WTC11 (cell line): ENCODE measurements at regions not wholly inside any gene's neighbourhood (a gene's known extent, or its start where the extent isn't known, plus 50 kb on each side); places are given as distances from the start of the nearest gene placed in this dataset.

Source experiments
- CREB1 ChIP-seq: sonication (generic); formaldehyde crosslinking; IDR thresholded peaks from 2 replicates; pipeline ENCODE4 v1.8.0; 2023; ENCODE audit warnings: mild to moderate bottlenecking, missing genetic modification reagents
- ETV6 ChIP-seq: sonication (generic); formaldehyde crosslinking; IDR thresholded peaks from 2 replicates; pipeline ENCODE4 v1.8.1; 2022; ENCODE audit warnings: mild to moderate bottlenecking, missing genetic modification reagents
- GRHL2 ChIP-seq: fragments of 250-450 bp; sonication (Bioruptor Pico); IDR thresholded peaks from 2 replicates; pipeline ENCODE4 v1.8.0; 2022; ENCODE audit warnings: mild to moderate bottlenecking, moderate library complexity; ENCODE audit not compliant: insufficient replicate concordance, severe bottlenecking
- IRF1 ChIP-seq: sonication (generic); formaldehyde crosslinking; IDR thresholded peaks from 2 replicates; pipeline ENCODE4 v1.8.0; 2023; ENCODE audit warnings: missing genetic modification reagents
- NFYB ChIP-seq: sonication (generic); formaldehyde crosslinking; conservative IDR thresholded peaks from 2 replicates; pipeline ENCODE4 v1.8.0; 2022; ENCODE audit warnings: low read depth, missing genetic modification reagents
- NR1H2 ChIP-seq: sonication (generic); formaldehyde crosslinking; IDR thresholded peaks from 2 replicates; pipeline ENCODE4 v1.9.0; 2021; ENCODE audit warnings: mild to moderate bottlenecking, moderate library complexity, missing genetic modification reagents
- ZNF396 ChIP-seq: fragments of 250-450 bp; sonication (Bioruptor Pico); IDR thresholded peaks from 2 replicates; pipeline ENCODE4 v1.8.0; 2021; ENCODE audit warnings: mild to moderate bottlenecking, moderate library complexity, borderline replicate concordance
- TF ChIP-seq, protein P1 (sequence below): fragments of 200-600 bp; IDR thresholded peaks from 2 replicates; pipeline ENCODE4 v1.8.0; 2022; ENCODE audit warnings: antibody characterized with exemption
- TF ChIP-seq, protein P2 (sequence below): sonication (generic); formaldehyde crosslinking; IDR thresholded peaks from 2 replicates; pipeline ENCODE4 v1.8.0; 2022; ENCODE audit warnings: mild to moderate bottlenecking, missing genetic modification reagents
- TF ChIP-seq, protein P3 (sequence below): sonication (generic); formaldehyde crosslinking; IDR thresholded peaks from 2 replicates; pipeline ENCODE4 v1.8.1; 2022; ENCODE audit warnings: low read depth, mild to moderate bottlenecking, moderate library complexity, missing genetic modification reagents, borderline replicate concordance
- TF ChIP-seq, protein P4 (sequence below): sonication (generic); formaldehyde crosslinking; IDR thresholded peaks from 2 replicates; pipeline ENCODE4 v1.8.0; 2022; ENCODE audit warnings: mild to moderate bottlenecking, missing genetic modification reagents

- TF ChIP-seq NR1H2 = no peak
- TF ChIP-seq IRF1 = no peak
- no peak for TF ChIP-seq CREB1 (CRISPR knock-in tag)
- TF ChIP-seq, protein P1, sequence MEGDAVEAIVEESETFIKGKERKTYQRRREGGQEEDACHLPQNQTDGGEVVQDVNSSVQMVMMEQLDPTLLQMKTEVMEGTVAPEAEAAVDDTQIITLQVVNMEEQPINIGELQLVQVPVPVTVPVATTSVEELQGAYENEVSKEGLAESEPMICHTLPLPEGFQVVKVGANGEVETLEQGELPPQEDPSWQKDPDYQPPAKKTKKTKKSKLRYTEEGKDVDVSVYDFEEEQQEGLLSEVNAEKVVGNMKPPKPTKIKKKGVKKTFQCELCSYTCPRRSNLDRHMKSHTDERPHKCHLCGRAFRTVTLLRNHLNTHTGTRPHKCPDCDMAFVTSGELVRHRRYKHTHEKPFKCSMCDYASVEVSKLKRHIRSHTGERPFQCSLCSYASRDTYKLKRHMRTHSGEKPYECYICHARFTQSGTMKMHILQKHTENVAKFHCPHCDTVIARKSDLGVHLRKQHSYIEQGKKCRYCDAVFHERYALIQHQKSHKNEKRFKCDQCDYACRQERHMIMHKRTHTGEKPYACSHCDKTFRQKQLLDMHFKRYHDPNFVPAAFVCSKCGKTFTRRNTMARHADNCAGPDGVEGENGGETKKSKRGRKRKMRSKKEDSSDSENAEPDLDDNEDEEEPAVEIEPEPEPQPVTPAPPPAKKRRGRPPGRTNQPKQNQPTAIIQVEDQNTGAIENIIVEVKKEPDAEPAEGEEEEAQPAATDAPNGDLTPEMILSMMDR = no peak
- TF ChIP-seq GRHL2 (CRISPR knock-in tag) = no peak
- TF ChIP-seq, protein P2, sequence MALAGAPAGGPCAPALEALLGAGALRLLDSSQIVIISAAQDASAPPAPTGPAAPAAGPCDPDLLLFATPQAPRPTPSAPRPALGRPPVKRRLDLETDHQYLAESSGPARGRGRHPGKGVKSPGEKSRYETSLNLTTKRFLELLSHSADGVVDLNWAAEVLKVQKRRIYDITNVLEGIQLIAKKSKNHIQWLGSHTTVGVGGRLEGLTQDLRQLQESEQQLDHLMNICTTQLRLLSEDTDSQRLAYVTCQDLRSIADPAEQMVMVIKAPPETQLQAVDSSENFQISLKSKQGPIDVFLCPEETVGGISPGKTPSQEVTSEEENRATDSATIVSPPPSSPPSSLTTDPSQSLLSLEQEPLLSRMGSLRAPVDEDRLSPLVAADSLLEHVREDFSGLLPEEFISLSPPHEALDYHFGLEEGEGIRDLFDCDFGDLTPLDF = no peak
- no peak for TF ChIP-seq ZNF396 (CRISPR knock-in tag)
- TF ChIP-seq, protein P3, sequence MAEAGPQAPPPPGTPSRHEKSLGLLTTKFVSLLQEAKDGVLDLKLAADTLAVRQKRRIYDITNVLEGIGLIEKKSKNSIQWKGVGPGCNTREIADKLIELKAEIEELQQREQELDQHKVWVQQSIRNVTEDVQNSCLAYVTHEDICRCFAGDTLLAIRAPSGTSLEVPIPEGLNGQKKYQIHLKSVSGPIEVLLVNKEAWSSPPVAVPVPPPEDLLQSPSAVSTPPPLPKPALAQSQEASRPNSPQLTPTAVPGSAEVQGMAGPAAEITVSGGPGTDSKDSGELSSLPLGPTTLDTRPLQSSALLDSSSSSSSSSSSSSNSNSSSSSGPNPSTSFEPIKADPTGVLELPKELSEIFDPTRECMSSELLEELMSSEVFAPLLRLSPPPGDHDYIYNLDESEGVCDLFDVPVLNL = no peak
- TF ChIP-seq, protein P4, sequence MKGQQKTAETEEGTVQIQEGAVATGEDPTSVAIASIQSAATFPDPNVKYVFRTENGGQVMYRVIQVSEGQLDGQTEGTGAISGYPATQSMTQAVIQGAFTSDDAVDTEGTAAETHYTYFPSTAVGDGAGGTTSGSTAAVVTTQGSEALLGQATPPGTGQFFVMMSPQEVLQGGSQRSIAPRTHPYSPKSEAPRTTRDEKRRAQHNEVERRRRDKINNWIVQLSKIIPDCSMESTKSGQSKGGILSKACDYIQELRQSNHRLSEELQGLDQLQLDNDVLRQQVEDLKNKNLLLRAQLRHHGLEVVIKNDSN (CRISPR knock-in tag) = no peak
- no peak for TF ChIP-seq NFYB (CRISPR knock-in tag)
- no peak for TF ChIP-seq ETV6
These were observed 911.6 kb upstream of the SLC35B3 start for GRCh38 chr6:9346923-9347322.
